CD8-positive, alpha-beta memory T cell (primary cell): ENCODE measurements at regions not wholly inside any gene's neighbourhood (a gene's known extent, or its start where the extent isn't known, plus 50 kb on each side); places are given as distances from the start of the nearest gene placed in this dataset.
"Not testable (repeated sequence)": the region's sequence is repeated elsewhere in the genome, so short reads cannot be mapped to it uniquely, and the experiment has no call there.

Experiments
- CTCF ChIA-PET: fragments of 350-600 bp; sonication (Branson Sonifier 250); formaldehyde crosslinking; loops from one replicate; lab custom pipeline; 2021; ENCODE audit warnings: antibody characterized with exemption; lab: Charles Lee
- POLR2A ChIA-PET: fragments of 350-600 bp; sonication (Branson Sonifier 250); formaldehyde crosslinking; loops from one replicate; lab custom pipeline; 2021; ENCODE audit warnings: antibody characterized with exemption; lab: Charles Lee
- DNase-seq, 5 donors: peaks; one replicate each; pipeline versions ENCODE4 v3.0.0 to v3.0.0-alpha.2; 2020 to 2022; ENCODE audit warnings: mixed read lengths in 1 of 5
- H3K27ac ChIP-seq: one replicate; pipeline ENCODE4 v1.7.0; 2013; ENCODE audit warnings: low read depth, mild to moderate bottlenecking, low read length, moderate library complexity
- H3K27me3 ChIP-seq: 2 replicates; pipeline ENCODE4 v1.7.0; 2013; ENCODE audit warnings: low read length, mild to moderate bottlenecking; ENCODE audit not compliant: insufficient read depth, poor library complexity, severe bottlenecking
- H3K36me3 ChIP-seq: 2 replicates; pipeline ENCODE4 v1.7.0; 2013; ENCODE audit warnings: mild to moderate bottlenecking, low read length, moderate library complexity; ENCODE audit not compliant: insufficient read depth
- H3K4me1 ChIP-seq: 2 replicates; pipeline ENCODE4 v1.7.0; 2013; ENCODE audit warnings: mild to moderate bottlenecking, low read length, moderate library complexity; ENCODE audit not compliant: insufficient read depth
- H3K4me3 ChIP-seq: 2 replicates; pipeline ENCODE4 v1.7.0; 2013; ENCODE audit warnings: mild to moderate bottlenecking, low read length
- H3K9me3 ChIP-seq: 2 replicates; pipeline ENCODE4 v1.7.0; 2013; ENCODE audit warnings: mild to moderate bottlenecking, low read length
- H3K27ac Mint-ChIP-seq, 8 donors: one replicate each; pipeline ENCODE4 v1.8.0; 2020 to 2021; ENCODE audit warnings: mixed read lengths in 8 of 8, mild to moderate bottlenecking in 6 of 8, inconsistent platforms in 3 of 8, moderate library complexity in 3 of 8
- H3K27me3 Mint-ChIP-seq, 2 donors: one replicate each; pipeline ENCODE4 v1.8.0; 2020 to 2021; ENCODE audit warnings: mixed read lengths in 2 of 2, mild to moderate bottlenecking in 1 of 2, moderate library complexity in 1 of 2
- H3K36me3 Mint-ChIP-seq, 3 donors: one replicate each; pipeline ENCODE4 v1.8.0; 2020 to 2021; ENCODE audit warnings: mixed read lengths in 3 of 3, inconsistent platforms in 1 of 3, mild to moderate bottlenecking in 1 of 3
- H3K4me1 Mint-ChIP-seq, 3 donors: one replicate each; pipeline ENCODE4 v1.8.0; 2020 to 2021; ENCODE audit warnings: mixed read lengths in 3 of 3, inconsistent platforms in 1 of 3, mild to moderate bottlenecking in 1 of 3
- H3K4me3 Mint-ChIP-seq, 7 donors: one replicate each; pipeline ENCODE4 v1.8.0; 2020 to 2021; ENCODE audit warnings: mixed read lengths in 7 of 7, mild to moderate bottlenecking in 6 of 7, moderate library complexity in 4 of 7, inconsistent platforms in 2 of 7
- H3K9me3 Mint-ChIP-seq, 5 donors: one replicate each; pipeline ENCODE4 v1.8.0; 2020 to 2022; ENCODE audit warnings: mixed read lengths in 5 of 5, mild to moderate bottlenecking in 3 of 5, moderate library complexity in 2 of 5, inconsistent platforms in 1 of 5

GRCh38 chr14:37820810-37821209 lies 225.4 kb downstream of the TTC6 start:
- H3K4me3 Mint-ChIP-seq, H3K27ac ChIP-seq, DNase-seq, H3K4me1 ChIP-seq, H3K27me3 Mint-ChIP-seq, H3K4me3 ChIP-seq, H3K9me3 ChIP-seq, H3K36me3 Mint-ChIP-seq, H3K4me1 Mint-ChIP-seq, H3K9me3 Mint-ChIP-seq, H3K27me3 ChIP-seq, POLR2A ChIA-PET, H3K36me3 ChIP-seq: not testable (repeated sequence)
- CTCF ChIA-PET: interaction anchor here (0.7 kb wide), 1 partner anchor 85 kb away, joined by 3 read pairs; no protein-coding TSS in a partner anchor
- H3K27ac Mint-ChIP-seq: peak overlapping the region in 1 of 8 donors; percentile 75

GRCh38 chr14:37824939-37825712 lies 229.7 kb downstream of the TTC6 start:
- Histone ChIP-seq H3K4me3 (no peak overlapping the region), H3K4me1 (no peaks in the 10 kb centered on the region), H3K9me3 (no peaks in the 10 kb centered on the region), H3K36me3 (no peaks in the 10 kb centered on the region), H3K27ac (no peak overlapping the region), H3K27me3 (no peaks in the 10 kb centered on the region)
- Mint-ChIP-seq H3K27ac (no peak overlapping the region), H3K9me3 (peaks cover 1 to 6% (median 2%) of the 10 kb centered on the region in 5 donors), H3K36me3 (no peaks in the 10 kb centered on the region), H3K4me3 (no peak overlapping the region), H3K27me3 (no peaks in the 10 kb centered on the region), H3K4me1 (no peaks in the 10 kb centered on the region)
- DNase-seq: no peak
- CTCF ChIA-PET: no interaction called here
- POLR2A ChIA-PET: no interaction called here

- H3K4me1 Mint-ChIP-seq: no peaks in the 10 kb centered on the region
- CTCF ChIA-PET: no interaction called here
- no peaks in the 10 kb centered on the region for H3K9me3 ChIP-seq
- no peak overlapping the region for H3K27ac ChIP-seq
- no peaks in the 10 kb centered on the region for H3K27me3 Mint-ChIP-seq
- no peaks in the 10 kb centered on the region for H3K4me1 ChIP-seq
- DNase-seq: no peak
- no peaks in the 10 kb centered on the region for H3K36me3 Mint-ChIP-seq
- no peaks in the 10 kb centered on the region for H3K27me3 ChIP-seq
- H3K36me3 ChIP-seq: no peaks in the 10 kb centered on the region
- peaks cover 5 to 16% (median 11%) of the 10 kb centered on the region in 5 donors for H3K9me3 Mint-ChIP-seq
- H3K27ac Mint-ChIP-seq: no peak overlapping the region
- H3K4me3 Mint-ChIP-seq: no peak overlapping the region
- POLR2A ChIA-PET: no interaction called here
- H3K4me3 ChIP-seq: no peak overlapping the region
Observed at GRCh38 chr14:37826869-37827268, 231.4 kb downstream of the TTC6 start.

GRCh38 chr14:37830271-37830670 lies 234.8 kb downstream of the TTC6 start:
- no peaks in the 10 kb centered on the region for H3K9me3 ChIP-seq
- Mint-ChIP-seq H3K27ac (no peak overlapping the region), H3K27me3 (no peaks in the 10 kb centered on the region), H3K36me3 (no peaks in the 10 kb centered on the region), H3K4me3 (no peak overlapping the region), H3K4me1 (no peaks in the 10 kb centered on the region), H3K9me3 (peaks cover 21 to 42% (median 36%) of the 10 kb centered on the region in 5 donors)
- no peak for DNase-seq
- ChIA-PET POLR2A (no interaction called here), CTCF (no interaction called here)
- no peak overlapping the region for H3K27ac ChIP-seq
- H3K27me3 ChIP-seq: no peaks in the 10 kb centered on the region
- H3K4me3 ChIP-seq: no peak overlapping the region
- H3K36me3 ChIP-seq: no peaks in the 10 kb centered on the region
- no peaks in the 10 kb centered on the region for H3K4me1 ChIP-seq

- CTCF ChIA-PET: no interaction called here
- POLR2A ChIA-PET: no interaction called here
- no peak overlapping the region for H3K4me3 Mint-ChIP-seq
Observed at GRCh38 chr14:37834275-37834674, 238.8 kb downstream of the TTC6 start.

GRCh38 chr14:37838778-37839177 lies 243.3 kb downstream of the TTC6 start:
- H3K4me1 ChIP-seq, H3K9me3 ChIP-seq, H3K27me3 Mint-ChIP-seq, POLR2A ChIA-PET, DNase-seq, H3K4me3 Mint-ChIP-seq, H3K27ac Mint-ChIP-seq, H3K4me1 Mint-ChIP-seq, H3K27ac ChIP-seq, H3K4me3 ChIP-seq, H3K27me3 ChIP-seq, H3K36me3 ChIP-seq, CTCF ChIA-PET, H3K36me3 Mint-ChIP-seq: not testable (repeated sequence)
- peaks cover 27 to 48% (median 36%) of the 10 kb centered on the region in 5 donors for H3K9me3 Mint-ChIP-seq

More at GRCh38 chr14:37834275-37834674, 238.8 kb downstream of the TTC6 start:
- Mint-ChIP-seq H3K27ac (no peak overlapping the region), H3K4me1 (no peaks in the 10 kb centered on the region), H3K27me3 (no peaks in the 10 kb centered on the region), H3K36me3 (no peaks in the 10 kb centered on the region), H3K9me3 (peaks cover 31 to 65% (median 51%) of the 10 kb centered on the region in 5 donors)
- H3K9me3 ChIP-seq: no peaks in the 10 kb centered on the region
- H3K27me3 ChIP-seq: no peaks in the 10 kb centered on the region
- no peaks in the 10 kb centered on the region for H3K4me1 ChIP-seq
- no peaks in the 10 kb centered on the region for H3K36me3 ChIP-seq
- no peak for DNase-seq
- no peak overlapping the region for H3K4me3 ChIP-seq
- no peak overlapping the region for H3K27ac ChIP-seq

GRCh38 chr14:37841039-37841438 lies 245.6 kb downstream of the TTC6 start:
- H3K27ac Mint-ChIP-seq, H3K4me1 Mint-ChIP-seq, H3K36me3 ChIP-seq, H3K27me3 Mint-ChIP-seq, POLR2A ChIA-PET, DNase-seq, H3K4me1 ChIP-seq, H3K36me3 Mint-ChIP-seq, CTCF ChIA-PET, H3K9me3 ChIP-seq, H3K4me3 ChIP-seq, H3K4me3 Mint-ChIP-seq, H3K27ac ChIP-seq, H3K27me3 ChIP-seq: not testable (repeated sequence)
- peaks cover 8 to 25% (median 16%) of the 10 kb centered on the region in 5 donors for H3K9me3 Mint-ChIP-seq

GRCh38 chr14:37842106-37842505 lies 246.7 kb downstream of the TTC6 start:
- no peaks in the 10 kb centered on the region for H3K4me1 ChIP-seq
- DNase-seq: no peak
- no peak overlapping the region for H3K4me3 ChIP-seq
- no peaks in the 10 kb centered on the region for H3K27me3 ChIP-seq
- Mint-ChIP-seq H3K27ac (no peak overlapping the region), H3K36me3 (peaks cover 0 to 2% (median 0%) of the 10 kb centered on the region in 3 donors), H3K4me3 (no peak overlapping the region), H3K4me1 (no peaks in the 10 kb centered on the region), H3K9me3 (peaks cover 8 to 23% (median 14%) of the 10 kb centered on the region in 5 donors), H3K27me3 (no peaks in the 10 kb centered on the region)
- CTCF ChIA-PET: no interaction called here
- H3K27ac ChIP-seq: no peak overlapping the region
- H3K9me3 ChIP-seq: no peaks in the 10 kb centered on the region
- no peaks in the 10 kb centered on the region for H3K36me3 ChIP-seq
- POLR2A ChIA-PET: no interaction called here
